GM13976 (cell line): ENCODE measurements at regions not wholly inside any gene's neighbourhood (a gene's known extent, or its start where the extent isn't known, plus 50 kb on each side); places are given as distances from the start of the nearest gene placed in this dataset.

Experiments
- DNase-seq: peaks from one replicate; pipeline ENCODE4 v3.0.0; 2012; ENCODE audit warnings: low spot score
- CTCF ChIP-seq: IDR thresholded peaks from 2 replicates; pipeline ENCODE4 v1.5.1; 2012; ENCODE audit warnings: borderline replicate concordance, mild to moderate bottlenecking; ENCODE audit not compliant: insufficient read depth; ENCODE audit errors: extremely low read depth, missing control alignments, control extremely low read depth
- in situ Hi-C: fragments of 300-500 bp; cut with MboI; formaldehyde crosslinking; loops from one replicate; pipeline ENCODE4 v1.12.0; 2022; ENCODE audit warnings: low sequenced_read_pairs, mixed read lengths, inconsistent platforms; ENCODE audit not compliant: unreplicated experiment

- no peak for DNase-seq
- TF ChIP-seq CTCF = no peak
- in situ Hi-C loops = no loop called here
These were observed 192.5 kb upstream of the GATB start for GRCh38 chr4:151953312-151953711.

GRCh38 chr4:151952711-151953254, 192.0 kb upstream of the GATB start:
- no peak for TF ChIP-seq CTCF
- in situ Hi-C loops = no loop called here
- no peak for DNase-seq

- in situ Hi-C loops = no loop called here
- no peak for TF ChIP-seq CTCF
- DNase-seq = no peak
These were observed 191.3 kb upstream of the GATB start for GRCh38 chr4:151952137-151952536.

- no peak for TF ChIP-seq CTCF
- in situ Hi-C loops = no loop called here
- no peak for DNase-seq
These were observed 190.9 kb upstream of the GATB start for GRCh38 chr4:151951671-151952050.

- no peak for TF ChIP-seq CTCF
- in situ Hi-C loops = no loop called here
- DNase-seq = no peak
These were observed 190.3 kb upstream of the GATB start for GRCh38 chr4:151950993-151951670.

GRCh38 chr4:151948351-151949016, 187.7 kb upstream of the GATB start:
- in situ Hi-C loops = no loop called here
- DNase-seq = no peak
- no peak for TF ChIP-seq CTCF

- no peak for TF ChIP-seq CTCF
- DNase-seq = no peak
- in situ Hi-C loops = no loop called here
These were observed 185.9 kb upstream of the GATB start for GRCh38 chr4:151946718-151947117.
